ENCODE measurements at regions not wholly inside any gene's neighbourhood (a gene's known extent, or its start where the extent isn't known, plus 50 kb on each side); places are given as distances from the start of the nearest gene placed in this dataset.
"Not testable (repeated sequence)": the region's sequence is repeated elsewhere in the genome, so short reads cannot be mapped to it uniquely, and the experiment has no call there.

- intact Hi-C loops (cut with DNase I): no loop called here
- DNase-seq (ENCODE audit: missing footprints) (no peak), ATAC-seq (no peak)
These were observed 122.2 kb upstream of the KCTD3 start for GRCh38 chr1:215444715-215445414.

- intact Hi-C loops (cut with DNase I); DNase-seq (ENCODE audit: missing footprints); ATAC-seq: not testable (repeated sequence)
These were observed 119.1 kb upstream of the KCTD3 start for GRCh38 chr1:215448014-215448413.

- DNase-seq (ENCODE audit: missing footprints); intact Hi-C loops (cut with DNase I); ATAC-seq: not testable (repeated sequence)
These were observed 118.0 kb upstream of the KCTD3 start for GRCh38 chr1:215449147-215449546.

GRCh38 chr1:215453440-215453839 lies 113.7 kb upstream of the KCTD3 start:
- intact Hi-C loops (cut with DNase I): no loop called here
- no peak for DNase-seq (ENCODE audit: missing footprints)
- no peak for ATAC-seq

- ATAC-seq: no peak
- DNase-seq (ENCODE audit: missing footprints): no peak
- intact Hi-C loops (cut with DNase I): no loop called here
These were observed 109.9 kb upstream of the KCTD3 start for GRCh38 chr1:215457213-215457612.

- intact Hi-C loops (cut with DNase I): no loop called here
- ATAC-seq (no peak), DNase-seq (ENCODE audit: missing footprints) (no peak)
These were observed 109.0 kb upstream of the KCTD3 start for GRCh38 chr1:215458104-215458503.

GRCh38 chr1:215458562-215458961 lies 108.5 kb upstream of the KCTD3 start:
- intact Hi-C loops (cut with DNase I): no loop called here
- ATAC-seq: no peak
- DNase-seq (ENCODE audit: missing footprints): no peak

- no peak for ATAC-seq
- intact Hi-C loops (cut with DNase I): no loop called here
- DNase-seq (ENCODE audit: missing footprints): no peak
These were observed 108.0 kb upstream of the KCTD3 start for GRCh38 chr1:215459136-215459535.

GRCh38 chr1:215466361-215466760 lies 100.7 kb upstream of the KCTD3 start:
- intact Hi-C loops (cut with DNase I): no loop called here
- ATAC-seq (no peak), DNase-seq (ENCODE audit: missing footprints) (no peak)

GRCh38 chr1:215471463-215471862 lies 95.6 kb upstream of the KCTD3 start:
- intact Hi-C loops (cut with DNase I): no loop called here

GRCh38 chr1:215472723-215473122 lies 94.4 kb upstream of the KCTD3 start:
- DNase-seq (ENCODE audit: missing footprints) (no peak), ATAC-seq (no peak)
- intact Hi-C loops (cut with DNase I): no loop called here

More at GRCh38 chr1:215471463-215471862, 95.6 kb upstream of the KCTD3 start:
- DNase-seq (ENCODE audit: missing footprints) (no peak), ATAC-seq (no peak)

- ATAC-seq (no peak), DNase-seq (ENCODE audit: missing footprints) (no peak)
- intact Hi-C loops (cut with DNase I): no loop called here
These were observed 93.2 kb upstream of the KCTD3 start for GRCh38 chr1:215473943-215474342.

GRCh38 chr1:215474940-215475339 lies 92.2 kb upstream of the KCTD3 start:
- ATAC-seq: no peak
- no peak for DNase-seq (ENCODE audit: missing footprints)
- intact Hi-C loops (cut with DNase I): no loop called here

GRCh38 chr1:215475796-215476481 lies 91.2 kb upstream of the KCTD3 start:
- DNase-seq (ENCODE audit: missing footprints) (no peak), ATAC-seq (no peak)
- intact Hi-C loops (cut with DNase I): no loop called here

- intact Hi-C loops (cut with DNase I): no loop called here
- DNase-seq (ENCODE audit: missing footprints) (no peak), ATAC-seq (no peak)
These were observed 90.6 kb upstream of the KCTD3 start for GRCh38 chr1:215476541-215476940.

- DNase-seq (ENCODE audit: missing footprints): no peak
- no peak for ATAC-seq
- intact Hi-C loops (cut with DNase I): no loop called here
These were observed 89.5 kb upstream of the KCTD3 start for GRCh38 chr1:215477632-215478031.

- intact Hi-C loops (cut with DNase I): no loop called here
- ATAC-seq: no peak
- no peak for DNase-seq (ENCODE audit: missing footprints)
These were observed 87.5 kb upstream of the KCTD3 start for GRCh38 chr1:215479567-215479966.

- intact Hi-C loops (cut with DNase I): no loop called here
- ATAC-seq (no peak), DNase-seq (ENCODE audit: missing footprints) (no peak)
These were observed 85.0 kb upstream of the KCTD3 start for GRCh38 chr1:215482079-215482478.

GRCh38 chr1:215484171-215484939 lies 82.7 kb upstream of the KCTD3 start:
- ATAC-seq (no peak), DNase-seq (ENCODE audit: missing footprints) (no peak)
- intact Hi-C loops (cut with DNase I): no loop called here

- DNase-seq (ENCODE audit: missing footprints) (no peak), ATAC-seq (no peak)
- intact Hi-C loops (cut with DNase I): no loop called here
These were observed 79.6 kb upstream of the KCTD3 start for GRCh38 chr1:215487466-215487865.
